ENCODE measurements at regions not wholly inside any gene's neighbourhood (a gene's known extent, or its start where the extent isn't known, plus 50 kb on each side); places are given as distances from the start of the nearest gene placed in this dataset.

GRCh38 chr1:88252745-88253144 lies 431.3 kb upstream of the PKN2 start:
- H3K27ac ChIP-seq = no peak overlapping the region
- no peak for TF ChIP-seq ZFX (IDR thresholded peaks at IDR 0.05; ENCODE audit: borderline replicate concordance)
- TF ChIP-seq CTCF (IDR thresholded peaks at IDR 0.05) = no peak

- TF ChIP-seq CTCF (IDR thresholded peaks at IDR 0.05) = no peak
- no peak for TF ChIP-seq ZFX (IDR thresholded peaks at IDR 0.05; ENCODE audit: borderline replicate concordance)
- H3K27ac ChIP-seq = no peak overlapping the region
These were observed 418.5 kb upstream of the PKN2 start for GRCh38 chr1:88265606-88266005.

- TF ChIP-seq CTCF (IDR thresholded peaks at IDR 0.05) (no peak), ZFX (IDR thresholded peaks at IDR 0.05; ENCODE audit: borderline replicate concordance) (no peak)
- no peak overlapping the region for H3K27ac ChIP-seq
These were observed 418.0 kb upstream of the PKN2 start for GRCh38 chr1:88266051-88266450.

DNA sequence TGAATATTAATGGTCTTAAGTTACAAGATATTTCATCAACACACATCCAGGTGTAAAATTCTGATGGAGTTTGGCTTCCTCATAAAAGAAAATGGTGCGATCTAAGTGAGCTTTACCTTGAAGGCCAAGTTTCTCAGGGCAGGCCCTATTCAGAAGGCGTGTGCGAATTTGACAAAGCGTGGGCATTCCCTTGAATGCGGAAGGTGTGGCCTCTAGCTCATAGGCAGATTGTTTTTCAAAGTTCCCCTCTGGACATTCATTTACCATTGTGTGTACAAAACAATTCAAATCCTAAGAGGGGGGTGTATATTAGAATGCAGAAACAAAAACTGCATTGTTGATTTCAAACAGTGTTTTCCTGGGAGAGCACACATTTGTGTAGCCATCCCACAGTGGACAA lies 411.9 kb upstream of the PKN2 start:
- no peak overlapping the region for H3K27ac ChIP-seq
- TF ChIP-seq ZFX (IDR thresholded peaks at IDR 0.05; ENCODE audit: borderline replicate concordance) (no peak), CTCF (IDR thresholded peaks at IDR 0.05) (no peak)

- TF ChIP-seq ZFX (IDR thresholded peaks at IDR 0.05; ENCODE audit: borderline replicate concordance) = no peak
- no peak for TF ChIP-seq CTCF (IDR thresholded peaks at IDR 0.05)
- H3K27ac ChIP-seq = no peak overlapping the region
These were observed 409.6 kb upstream of the PKN2 start for GRCh38 chr1:88274431-88274830.

GRCh38 chr1:88275259-88275862 lies 408.7 kb upstream of the PKN2 start:
- TF ChIP-seq ZFX (IDR thresholded peaks at IDR 0.05; ENCODE audit: borderline replicate concordance) (no peak), CTCF (IDR thresholded peaks at IDR 0.05) (no peak)
- no peak overlapping the region for H3K27ac ChIP-seq

DNA sequence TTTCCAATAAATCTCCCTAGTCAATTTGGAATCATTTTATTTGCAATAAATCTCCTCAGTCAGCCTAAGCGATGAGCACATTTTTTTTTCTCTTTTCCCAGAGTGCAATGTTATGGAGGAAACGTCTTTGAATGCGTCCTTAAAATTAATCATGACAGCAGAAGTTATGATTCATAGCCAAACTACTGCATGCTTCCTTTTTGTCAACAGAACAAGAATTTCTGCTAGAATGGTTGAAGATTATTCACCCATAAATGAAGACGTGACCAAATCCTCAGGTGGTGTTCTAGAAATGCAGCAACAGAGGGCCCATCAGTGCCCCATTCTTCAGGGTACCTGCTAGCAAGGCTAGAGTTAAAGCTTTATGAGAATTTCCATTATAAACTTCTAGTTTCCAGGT lies 407.9 kb upstream of the PKN2 start:
- TF ChIP-seq CTCF (IDR thresholded peaks at IDR 0.05) (no peak), ZFX (IDR thresholded peaks at IDR 0.05; ENCODE audit: borderline replicate concordance) (no peak)
- no peak overlapping the region for H3K27ac ChIP-seq
